Transverse colon (tissue), 4 donors: ENCODE measurements at regions not wholly inside any gene's neighbourhood (a gene's known extent, or its start where the extent isn't known, plus 50 kb on each side); places are given as distances from the start of the nearest gene placed in this dataset.

ENCODE experiments used
- DNase-seq: peaks from one replicate; pipeline ENCODE4 v3.0.0-alpha.2; 2019
- H3K27ac ChIP-seq, 4 donors: fragments of 200-600 bp; sonication (generic); 2 replicates each; pipeline ENCODE4 v1.5.1; 2016 to 2018; ENCODE audit warnings: inconsistent platforms in 4 of 4
- H3K27me3 ChIP-seq: fragments of 200-600 bp; sonication (generic); 2 replicates; pipeline ENCODE4 v1.5.1; 2017; ENCODE audit warnings: inconsistent platforms
- H3K36me3 ChIP-seq, 4 donors: fragments of 200-600 bp; sonication (generic); 2 replicates each; pipeline ENCODE4 v1.5.1; 2017 to 2019; ENCODE audit warnings: inconsistent platforms in 4 of 4
- H3K4me1 ChIP-seq, 4 donors: fragments of 200-600 bp; sonication (generic); 2 replicates each; pipeline ENCODE4 v1.5.1; 2017 to 2020; ENCODE audit warnings: inconsistent platforms in 4 of 4
- H3K4me3 ChIP-seq, 4 donors: fragments of 200-600 bp; sonication (generic); 1 replicate in 1 of 4; 2 replicates in 3 of 4; pipeline versions ENCODE4 v1.5.1 to v1.6.1; 2017 to 2019; ENCODE audit warnings: inconsistent platforms in 4 of 4
- H3K9me3 ChIP-seq, 2 donors: fragments of 200-600 bp; sonication (generic); 2 replicates each; pipeline ENCODE4 v1.5.1; 2017 to 2019; ENCODE audit warnings: inconsistent platforms in 2 of 2
- CTCF ChIP-seq, 5 experiments: fragments of 200-600 bp in 3 of 5; fragments of 450-650 bp in 2 of 5; sonication (generic) in 3 of 5; IDR thresholded peaks; 1 replicate in 2 of 5; 2 replicates in 3 of 5; pipeline ENCODE4 v1.5.1; 2016 to 2017; ENCODE audit warnings: antibody characterized with exemption in 5 of 5, inconsistent platforms in 3 of 5, mild to moderate bottlenecking in 2 of 5, moderate library complexity in 1 of 5
- EP300 ChIP-seq: sonication (generic); formaldehyde crosslinking; IDR thresholded peaks from one replicate; pipeline ENCODE4 v1.6.1; 2017; ENCODE audit warnings: antibody characterized with exemption, low read depth
- POLR2A ChIP-seq: fragments of 450-650 bp; IDR thresholded peaks from one replicate; pipeline ENCODE4 v1.6.1; 2016; ENCODE audit warnings: antibody characterized with exemption, mild to moderate bottlenecking, moderate library complexity
- POLR2AphosphoS5 ChIP-seq, 3 donors: sonication (generic); formaldehyde crosslinking; IDR thresholded peaks; one replicate each; pipeline ENCODE4 v1.6.1; 2016; ENCODE audit warnings: antibody characterized with exemption in 3 of 3
- WGBS, 2 donors: methylation state at CpG; one replicate each; pipeline ENCODE4 v1.1.5; 2018; ENCODE audit warnings: low coverage in 1 of 2; 5-methylcytosine and 5-hydroxymethylcytosine counted together
- in situ Hi-C, 4 donors: fragments of 200-750 bp; cut with MboI; loops; one replicate each; pipeline versions ENCODE4 v1.15.0 to v1.15.1; 2017; ENCODE audit warnings: low sequenced_read_pairs in 3 of 4, low pct_ligation_motif_present in 1 of 4, low pct_unique_long_range_greater_than_20kb in 1 of 4
- intact Hi-C: fragments of 100-400 bp; cut with DNase I; formaldehyde crosslinking; loops from one replicate; pipeline ENCODE4 v1.15.1; 2023; ENCODE audit warnings: low total_unique reads

- no peaks in the 10 kb centered on the region for H3K4me1 ChIP-seq
- H3K9me3 ChIP-seq, result no peaks in the 10 kb centered on the region
- intact Hi-C loops (no loop called here), in situ Hi-C loops (no loop called here)
- no peaks in the 10 kb centered on the region for H3K27me3 ChIP-seq
- DNase-seq, result no peak
- TF ChIP-seq CTCF (IDR thresholded peaks at IDR 0.05), result no peak
- TF ChIP-seq EP300, result no peak
- TF ChIP-seq POLR2A, result no peak
- no peaks in the 10 kb centered on the region for H3K36me3 ChIP-seq
- 59% methylated on average over 3 of the region's 3 CpGs; no CpG with 5 or more reads in 1 of the 2 donors for WGBS, 2 donors
- H3K27ac ChIP-seq, result no peak overlapping the region
- H3K4me3 ChIP-seq, result no peak overlapping the region
Measured at GRCh38 chr5:136518814-136519213, 153.5 kb upstream of the TRPC7 start.

DNA sequence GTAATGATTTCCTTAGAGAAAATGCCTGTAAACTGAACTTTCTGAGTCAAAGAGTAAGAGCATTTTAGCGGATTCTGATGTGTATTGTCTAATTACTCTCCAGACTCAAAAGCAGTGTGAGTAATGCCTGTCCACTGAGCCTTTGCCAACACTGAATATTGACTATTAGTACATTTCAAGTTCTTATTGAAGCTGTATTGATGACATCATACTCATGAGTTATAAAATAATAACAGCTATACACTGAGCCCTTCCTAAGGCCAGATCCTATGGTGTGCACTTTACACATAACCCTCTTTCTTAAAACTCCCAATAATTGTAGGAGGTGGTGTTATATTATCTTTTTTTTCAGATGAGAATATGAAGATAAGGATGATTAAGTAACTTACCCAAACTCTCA is 152.8 kb upstream of the TRPC7 start:
- Histone ChIP-seq H3K4me1 (no peaks in the 10 kb centered on the region), H3K9me3 (no peaks in the 10 kb centered on the region), H3K27me3 (no peaks in the 10 kb centered on the region), H3K27ac (no peak overlapping the region), H3K36me3 (no peaks in the 10 kb centered on the region), H3K4me3 (no peak overlapping the region)
- in situ Hi-C loops (no loop called here), intact Hi-C loops (no loop called here)
- DNase-seq, result no peak
- 93 to 100% methylated on average over 1 of the region's 1 CpG for WGBS, 2 donors
- TF ChIP-seq CTCF (IDR thresholded peaks at IDR 0.05) (no peak), POLR2AphosphoS5 (IDR thresholded peaks at IDR 0.05) (no peak), POLR2A (no peak), EP300 (no peak)

- no peaks in the 10 kb centered on the region for H3K4me1 ChIP-seq
- TF ChIP-seq CTCF (IDR thresholded peaks at IDR 0.05) (no peak), POLR2AphosphoS5 (IDR thresholded peaks at IDR 0.05) (no peak), POLR2A (no peak), EP300 (no peak)
- no peak for DNase-seq
- 27 to 42% methylated on average over 1 of the region's 1 CpG for WGBS, 2 donors
- H3K4me3 ChIP-seq, result no peak overlapping the region
- no peaks in the 10 kb centered on the region for H3K36me3 ChIP-seq
- in situ Hi-C loops, result no loop called here
- intact Hi-C loops, result no loop called here
- H3K27ac ChIP-seq, result no peak overlapping the region
- no peaks in the 10 kb centered on the region for H3K9me3 ChIP-seq
- H3K27me3 ChIP-seq, result no peaks in the 10 kb centered on the region
Measured at GRCh38 chr5:136517755-136518154, 152.4 kb upstream of the TRPC7 start.

DNA sequence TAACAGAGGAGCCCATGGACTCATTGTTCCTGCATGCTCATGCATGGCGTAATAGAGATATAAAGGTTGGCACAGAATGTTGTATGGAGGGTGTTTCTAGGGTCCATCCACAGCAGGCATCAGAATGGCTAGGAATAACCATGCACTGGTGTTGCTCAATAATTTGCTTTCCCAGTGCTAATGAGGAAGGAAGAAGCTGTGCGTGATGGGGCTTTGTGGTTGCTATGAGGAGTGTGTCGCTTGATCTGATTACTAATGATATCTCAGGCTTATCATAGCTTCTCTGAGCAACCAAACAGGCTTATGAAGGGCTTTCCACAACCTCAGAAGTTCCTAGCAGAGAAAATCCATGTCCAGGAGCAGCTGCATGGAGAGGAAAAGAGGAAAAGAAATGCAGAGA is 151.3 kb upstream of the TRPC7 start:
- Histone ChIP-seq H3K4me3 (no peak overlapping the region), H3K4me1 (no peaks in the 10 kb centered on the region), H3K27me3 (no peaks in the 10 kb centered on the region), H3K36me3 (no peaks in the 10 kb centered on the region), H3K9me3 (no peaks in the 10 kb centered on the region), H3K27ac (no peak overlapping the region)
- intact Hi-C loops (no loop called here), in situ Hi-C loops (no loop called here)
- WGBS, 2 donors, result 58 to 76% methylated on average over 3 of the region's 3 CpGs
- TF ChIP-seq POLR2AphosphoS5 (IDR thresholded peaks at IDR 0.05) (no peak), CTCF (IDR thresholded peaks at IDR 0.05) (no peak), POLR2A (no peak)
- DNase-seq, result no peak
